ENCODE measurements at regions not wholly inside any gene's neighbourhood (a gene's known extent, or its start where the extent isn't known, plus 50 kb on each side); places are given as distances from the start of the nearest gene placed in this dataset.

- Histone ChIP-seq H3K4me2 (no peak overlapping the region), H3K27ac (no peak overlapping the region), H3K4me1 (ENCODE audit: low read depth, poor library complexity, severe bottlenecking) (peaks cover 17% of the 10 kb centered on the region), H2AFZ (ENCODE audit: low read depth) (no peak overlapping the region), H3K27me3 (ENCODE audit: insufficient read depth, low read depth) (no peaks in the 10 kb centered on the region), H3K4me3 (IDR thresholded peaks at IDR 0.05; ENCODE audit: insufficient read depth, low read depth, low read length) (no peak overlapping the region), H4K20me1 (ENCODE audit: insufficient read depth) (no peaks in the 10 kb centered on the region), H3K36me3 (ENCODE audit: insufficient read depth) (no peaks in the 10 kb centered on the region), H3K9ac (no peak overlapping the region), H3K79me2 (ENCODE audit: insufficient read depth, low read depth) (no peaks in the 10 kb centered on the region)
- TF ChIP-seq, protein P1, sequence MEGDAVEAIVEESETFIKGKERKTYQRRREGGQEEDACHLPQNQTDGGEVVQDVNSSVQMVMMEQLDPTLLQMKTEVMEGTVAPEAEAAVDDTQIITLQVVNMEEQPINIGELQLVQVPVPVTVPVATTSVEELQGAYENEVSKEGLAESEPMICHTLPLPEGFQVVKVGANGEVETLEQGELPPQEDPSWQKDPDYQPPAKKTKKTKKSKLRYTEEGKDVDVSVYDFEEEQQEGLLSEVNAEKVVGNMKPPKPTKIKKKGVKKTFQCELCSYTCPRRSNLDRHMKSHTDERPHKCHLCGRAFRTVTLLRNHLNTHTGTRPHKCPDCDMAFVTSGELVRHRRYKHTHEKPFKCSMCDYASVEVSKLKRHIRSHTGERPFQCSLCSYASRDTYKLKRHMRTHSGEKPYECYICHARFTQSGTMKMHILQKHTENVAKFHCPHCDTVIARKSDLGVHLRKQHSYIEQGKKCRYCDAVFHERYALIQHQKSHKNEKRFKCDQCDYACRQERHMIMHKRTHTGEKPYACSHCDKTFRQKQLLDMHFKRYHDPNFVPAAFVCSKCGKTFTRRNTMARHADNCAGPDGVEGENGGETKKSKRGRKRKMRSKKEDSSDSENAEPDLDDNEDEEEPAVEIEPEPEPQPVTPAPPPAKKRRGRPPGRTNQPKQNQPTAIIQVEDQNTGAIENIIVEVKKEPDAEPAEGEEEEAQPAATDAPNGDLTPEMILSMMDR (conservative IDR thresholded peaks at IDR 0.05; ENCODE audit: low read depth, low read length): no peak
These were observed 409.8 kb downstream of the GPD2 start for GRCh38 chr2:156845806-156846558.

GRCh38 chr2:156852210-156852609 lies 405.3 kb upstream of the GALNT5 start:
- TF ChIP-seq, protein P1 (conservative IDR thresholded peaks at IDR 0.05; ENCODE audit: low read depth, low read length): no peak
- no peak overlapping the region for H3K4me3 ChIP-seq (IDR thresholded peaks at IDR 0.05; ENCODE audit: insufficient read depth, low read depth, low read length)
- no peak overlapping the region for H3K4me2 ChIP-seq
- no peak overlapping the region for H2AFZ ChIP-seq (ENCODE audit: low read depth)
- H3K36me3 ChIP-seq (ENCODE audit: insufficient read depth): no peaks in the 10 kb centered on the region
- no peaks in the 10 kb centered on the region for H3K79me2 ChIP-seq (ENCODE audit: insufficient read depth, low read depth)
- no peak overlapping the region for H3K27ac ChIP-seq
- no peak overlapping the region for H3K9ac ChIP-seq
- no peaks in the 10 kb centered on the region for H3K4me1 ChIP-seq (ENCODE audit: low read depth, poor library complexity, severe bottlenecking)
- H4K20me1 ChIP-seq (ENCODE audit: insufficient read depth): no peaks in the 10 kb centered on the region
- no peaks in the 10 kb centered on the region for H3K27me3 ChIP-seq (ENCODE audit: insufficient read depth, low read depth)

DNA sequence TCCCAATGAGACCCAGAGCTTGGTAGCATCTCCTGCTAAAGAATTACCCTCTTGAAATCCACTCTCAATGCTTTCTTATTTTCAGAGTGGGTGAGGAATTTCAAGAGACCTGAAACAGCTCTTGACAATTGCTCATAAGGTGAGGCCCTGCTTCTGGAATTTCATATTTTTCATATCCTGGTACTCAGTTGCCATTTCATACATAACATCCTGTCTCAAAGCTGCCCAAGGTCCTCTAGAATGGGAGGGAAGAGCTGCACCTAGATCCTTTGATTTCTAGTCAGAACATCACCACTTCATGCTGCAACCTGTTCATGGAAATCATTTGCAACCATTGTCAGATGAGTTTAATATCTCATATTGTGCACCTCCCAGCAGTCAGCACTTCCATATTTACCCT lies 404.8 kb upstream of the GALNT5 start:
- H3K79me2 ChIP-seq (ENCODE audit: insufficient read depth, low read depth): no peaks in the 10 kb centered on the region
- H3K9ac ChIP-seq: no peak overlapping the region
- no peaks in the 10 kb centered on the region for H3K4me1 ChIP-seq (ENCODE audit: low read depth, poor library complexity, severe bottlenecking)
- no peaks in the 10 kb centered on the region for H3K27me3 ChIP-seq (ENCODE audit: insufficient read depth, low read depth)
- H4K20me1 ChIP-seq (ENCODE audit: insufficient read depth): no peaks in the 10 kb centered on the region
- H3K4me3 ChIP-seq (IDR thresholded peaks at IDR 0.05; ENCODE audit: insufficient read depth, low read depth, low read length): no peak overlapping the region
- H2AFZ ChIP-seq (ENCODE audit: low read depth): no peak overlapping the region
- no peaks in the 10 kb centered on the region for H3K36me3 ChIP-seq (ENCODE audit: insufficient read depth)
- no peak overlapping the region for H3K27ac ChIP-seq
- no peak overlapping the region for H3K4me2 ChIP-seq
- TF ChIP-seq, protein P1 (conservative IDR thresholded peaks at IDR 0.05; ENCODE audit: low read depth, low read length): no peak

GRCh38 chr2:156864325-156864724 lies 393.2 kb upstream of the GALNT5 start:
- Histone ChIP-seq H3K79me2 (ENCODE audit: insufficient read depth, low read depth) (no peaks in the 10 kb centered on the region), H3K9ac (no peak overlapping the region)
- TF ChIP-seq, protein P1 (conservative IDR thresholded peaks at IDR 0.05; ENCODE audit: low read depth, low read length): no peak

More at GRCh38 chr2:156864325-156864724, 393.2 kb upstream of the GALNT5 start:
- Histone ChIP-seq H3K27ac (no peak overlapping the region), H3K4me2 (no peak overlapping the region), H3K4me3 (IDR thresholded peaks at IDR 0.05; ENCODE audit: insufficient read depth, low read depth, low read length) (no peak overlapping the region), H2AFZ (ENCODE audit: low read depth) (no peak overlapping the region), H4K20me1 (ENCODE audit: insufficient read depth) (no peaks in the 10 kb centered on the region), H3K27me3 (ENCODE audit: insufficient read depth, low read depth) (no peaks in the 10 kb centered on the region), H3K4me1 (ENCODE audit: low read depth, poor library complexity, severe bottlenecking) (no peaks in the 10 kb centered on the region), H3K36me3 (ENCODE audit: insufficient read depth) (no peaks in the 10 kb centered on the region)

All from KMS-11 (cell line).